Bronchial epithelial cell (primary cell): ENCODE measurements at regions not wholly inside any gene's neighbourhood (a gene's known extent, or its start where the extent isn't known, plus 50 kb on each side); places are given as distances from the start of the nearest gene placed in this dataset.

ENCODE experiments used
- DNase-seq: peaks from one replicate; pipeline ENCODE4 v3.0.0-alpha.2; 2010; ENCODE audit warnings: low read depth
- FAIRE-seq: peaks from 2 replicates; lab custom pipeline; 2011; peaks lifted over from hg19 to GRCh38; lab: Jason Lieb, UNC
- H3K27me3 ChIP-seq: 2 replicates; pipeline ENCODE4 v1.5.1; 2011; ENCODE audit warnings: low read length; ENCODE audit not compliant: control insufficient read depth, insufficient read depth
- H3K36me3 ChIP-seq: 2 replicates; pipeline ENCODE4 v1.5.1; 2011; ENCODE audit warnings: low read length; ENCODE audit not compliant: control insufficient read depth, insufficient read depth
- H3K4me3 ChIP-seq: 2 replicates; pipeline ENCODE4 v1.5.1; 2011; ENCODE audit warnings: mild to moderate bottlenecking, low read depth, low read length, control low read depth
- TF ChIP-seq, protein P1 (sequence below): IDR thresholded peaks from 2 replicates; pipeline ENCODE4 v1.5.1; 2011; ENCODE audit warnings: mild to moderate bottlenecking, moderate library complexity, low read length, control low read depth, inconsistent platforms; ENCODE audit not compliant: insufficient read depth, severe bottlenecking

DNA sequence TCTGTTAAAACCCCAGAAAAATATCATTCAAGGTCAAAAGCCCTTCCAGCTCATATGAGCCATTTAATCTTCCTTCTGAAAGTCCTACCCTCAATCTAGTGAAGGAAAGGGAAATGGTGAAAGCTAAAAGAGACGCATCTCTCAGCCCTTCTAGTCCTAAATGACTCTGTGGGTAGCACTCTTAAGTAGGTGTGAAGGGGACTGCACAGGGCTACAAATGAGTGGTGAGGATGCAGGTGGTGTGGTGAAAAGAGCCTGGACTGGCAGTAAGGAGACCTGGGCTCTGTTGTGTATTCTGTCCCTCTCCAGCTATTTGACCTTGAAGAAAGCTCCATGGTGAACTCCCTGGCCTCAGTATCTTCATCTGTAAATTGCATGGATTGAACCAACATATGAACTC is 671.8 kb upstream of the DIPK2B start:
- Histone ChIP-seq H3K27me3 (no peaks in the 10 kb centered on the region), H3K36me3 (no peaks in the 10 kb centered on the region), H3K4me3 (no peak overlapping the region)
- TF ChIP-seq, protein P1, sequence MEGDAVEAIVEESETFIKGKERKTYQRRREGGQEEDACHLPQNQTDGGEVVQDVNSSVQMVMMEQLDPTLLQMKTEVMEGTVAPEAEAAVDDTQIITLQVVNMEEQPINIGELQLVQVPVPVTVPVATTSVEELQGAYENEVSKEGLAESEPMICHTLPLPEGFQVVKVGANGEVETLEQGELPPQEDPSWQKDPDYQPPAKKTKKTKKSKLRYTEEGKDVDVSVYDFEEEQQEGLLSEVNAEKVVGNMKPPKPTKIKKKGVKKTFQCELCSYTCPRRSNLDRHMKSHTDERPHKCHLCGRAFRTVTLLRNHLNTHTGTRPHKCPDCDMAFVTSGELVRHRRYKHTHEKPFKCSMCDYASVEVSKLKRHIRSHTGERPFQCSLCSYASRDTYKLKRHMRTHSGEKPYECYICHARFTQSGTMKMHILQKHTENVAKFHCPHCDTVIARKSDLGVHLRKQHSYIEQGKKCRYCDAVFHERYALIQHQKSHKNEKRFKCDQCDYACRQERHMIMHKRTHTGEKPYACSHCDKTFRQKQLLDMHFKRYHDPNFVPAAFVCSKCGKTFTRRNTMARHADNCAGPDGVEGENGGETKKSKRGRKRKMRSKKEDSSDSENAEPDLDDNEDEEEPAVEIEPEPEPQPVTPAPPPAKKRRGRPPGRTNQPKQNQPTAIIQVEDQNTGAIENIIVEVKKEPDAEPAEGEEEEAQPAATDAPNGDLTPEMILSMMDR: no peak
- FAIRE-seq (no peak), DNase-seq (no peak)

DNA sequence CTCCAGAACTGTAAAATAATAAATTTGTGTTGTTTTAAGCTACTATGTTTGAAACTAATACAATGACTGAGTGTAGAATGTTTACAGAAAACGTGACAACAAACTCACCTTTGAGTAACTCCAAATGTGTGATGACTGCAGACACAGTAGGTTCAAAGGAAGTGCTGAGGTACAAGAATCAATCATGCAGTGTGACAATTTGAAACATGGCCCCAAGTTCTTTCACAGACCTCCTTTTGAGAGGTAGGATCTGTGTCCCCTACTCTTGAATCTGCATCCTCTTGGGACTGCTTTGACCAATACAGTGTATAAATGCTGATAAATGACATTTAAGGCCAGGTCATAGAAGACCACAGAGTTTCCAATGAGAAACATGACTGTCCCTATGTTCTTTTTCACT is 667.7 kb upstream of the DIPK2B start:
- DNase-seq (no peak), FAIRE-seq (peak; percentile 50)
- Histone ChIP-seq H3K4me3 (no peak overlapping the region), H3K36me3 (no peaks in the 10 kb centered on the region), H3K27me3 (no peaks in the 10 kb centered on the region)
- TF ChIP-seq, protein P1: no peak

DNA sequence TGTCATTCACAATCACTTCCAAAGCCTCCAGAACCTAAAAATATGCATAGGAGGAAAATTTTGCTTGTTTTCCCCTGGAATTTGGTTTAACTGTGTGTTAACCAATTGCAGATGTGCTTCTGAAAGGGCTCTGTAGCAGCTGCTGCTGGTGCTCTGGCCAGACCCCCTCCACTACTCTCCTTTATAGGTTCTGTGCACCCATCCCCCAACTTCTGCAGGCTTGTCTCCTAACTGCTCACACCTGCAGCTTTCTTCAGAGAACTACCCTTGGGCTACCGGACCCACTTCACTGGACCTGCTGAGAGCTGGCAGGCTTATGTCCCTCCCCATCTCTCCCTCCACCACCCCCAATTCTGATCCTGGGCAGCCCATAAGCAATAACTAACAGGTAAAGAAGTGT is 662.1 kb upstream of the DIPK2B start:
- FAIRE-seq: no peak

DNA sequence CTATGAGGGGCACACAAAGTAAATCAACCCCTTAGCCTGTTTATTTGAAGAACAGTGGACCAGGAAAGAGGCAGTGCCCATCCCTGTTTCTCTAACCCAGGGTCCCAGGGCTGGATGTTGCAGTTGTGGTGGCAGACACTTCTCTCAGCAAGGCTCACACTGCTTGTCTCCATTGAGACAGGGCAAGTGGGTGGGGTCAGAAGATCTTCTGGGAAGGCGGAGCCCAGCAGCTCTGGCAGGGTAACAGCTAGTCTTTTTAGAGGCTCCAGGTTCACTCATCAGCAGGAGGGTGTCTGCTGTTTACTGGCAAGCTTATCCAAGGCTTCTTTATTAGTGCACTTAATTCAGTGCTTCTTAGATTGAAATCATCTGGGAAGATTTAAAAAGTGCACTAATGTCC is 659.8 kb upstream of the DIPK2B start:
- no peaks in the 10 kb centered on the region for H3K36me3 ChIP-seq
- no peak for FAIRE-seq
- H3K27me3 ChIP-seq: no peaks in the 10 kb centered on the region
- H3K4me3 ChIP-seq: no peak overlapping the region
- TF ChIP-seq, protein P1: no peak
- no peak for DNase-seq

More for the DNA sequence above, 662.1 kb upstream of the DIPK2B start:
- no peak overlapping the region for H3K4me3 ChIP-seq
- H3K36me3 ChIP-seq: no peaks in the 10 kb centered on the region
- TF ChIP-seq, protein P1: no peak
- no peaks in the 10 kb centered on the region for H3K27me3 ChIP-seq
- DNase-seq: no peak

DNA sequence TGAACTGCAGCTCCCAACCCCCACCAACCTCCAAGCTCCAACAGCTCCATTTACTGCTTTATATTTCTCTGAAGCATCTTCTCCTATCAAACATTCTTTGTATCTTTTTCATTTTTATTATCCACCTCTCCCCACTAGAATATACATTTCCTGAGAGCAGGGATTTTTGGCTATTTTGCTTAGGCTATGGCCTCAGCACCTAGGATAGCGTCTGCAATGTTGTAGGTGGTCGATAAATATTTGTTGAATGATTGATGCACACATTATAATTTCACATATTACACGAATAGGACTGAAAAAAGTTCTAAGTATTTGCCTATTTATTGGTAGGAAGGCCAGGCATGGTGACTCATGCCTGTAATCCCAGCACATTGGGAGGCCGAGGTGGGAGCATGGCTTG is 658.7 kb upstream of the DIPK2B start:
- Histone ChIP-seq H3K4me3 (no peak overlapping the region), H3K36me3 (no peaks in the 10 kb centered on the region), H3K27me3 (no peaks in the 10 kb centered on the region)
- DNase-seq (no peak), FAIRE-seq (no peak)
- TF ChIP-seq, protein P1: no peak

DNA sequence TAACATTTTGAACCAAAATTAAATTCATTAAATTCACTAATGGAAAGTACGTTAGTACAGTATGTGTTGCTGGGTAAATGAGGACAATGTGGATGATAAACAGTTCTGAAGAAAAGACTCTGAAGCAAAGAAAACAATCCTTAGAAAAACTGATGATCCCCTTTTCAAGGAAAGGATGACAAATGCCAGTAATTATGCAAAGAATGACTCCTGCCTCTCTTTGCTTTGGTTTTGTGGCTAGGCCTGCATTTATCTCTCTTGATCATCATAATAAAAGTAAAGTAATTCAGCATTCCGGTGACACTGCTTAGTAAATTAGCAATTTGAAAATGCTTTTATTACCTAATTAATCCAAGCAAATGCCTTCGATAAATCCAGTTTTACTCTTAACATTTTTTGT is 652.2 kb upstream of the DIPK2B start:
- TF ChIP-seq, protein P1: no peak
- FAIRE-seq (no peak), DNase-seq (peak; percentile 28)
- H3K4me3 ChIP-seq: no peak overlapping the region
- peaks cover 3% of the 10 kb centered on the region for H3K36me3 ChIP-seq
- H3K27me3 ChIP-seq: no peaks in the 10 kb centered on the region
